OCI-LY7 (cell line): ENCODE measurements at regions not wholly inside any gene's neighbourhood (a gene's known extent, or its start where the extent isn't known, plus 50 kb on each side); places are given as distances from the start of the nearest gene placed in this dataset.

Experiments used
- BruUV-seq: library from RNA; stranded (reverse); fragments of 400-500 nt; replicated peaks from 2 replicates; lab custom pipeline; 2021; lab: Mats Ljungman, UMichigan
- CTCF ChIA-PET: fragments of 300-600 bp; sonication (Branson Sonifier 250); formaldehyde crosslinking; loops from one replicate; lab custom pipeline; 2022; ENCODE audit warnings: antibody characterized with exemption; ENCODE audit not compliant: unreplicated experiment; lab: Charles Lee
- POLR2A ChIA-PET: fragments of 300-600 bp; sonication (Branson Sonifier 250); formaldehyde crosslinking; loops from one replicate; lab custom pipeline; 2022; ENCODE audit warnings: antibody characterized with exemption; lab: Charles Lee
- DNase-seq: peaks from one replicate; pipeline ENCODE4 v3.0.0-alpha.2; 2015; ENCODE audit warnings: low spot score
- H2AFZ ChIP-seq: fragments of 200-600 bp; sonication (generic), shearing (Covaris generic); 2 replicates; pipeline ENCODE4 v1.6.1; 2014; ENCODE audit warnings: mild to moderate bottlenecking, antibody characterized with exemption, low read length, moderate library complexity
- H3K27ac ChIP-seq: fragments of 200-600 bp; sonication (generic); 2 replicates; pipeline ENCODE4 v1.5.1; 2014; ENCODE audit warnings: mixed run types, low read depth, mild to moderate bottlenecking, moderate library complexity, low read length, inconsistent platforms; ENCODE audit not compliant: poor library complexity, severe bottlenecking
- H3K36me3 ChIP-seq: fragments of 200-600 bp; sonication (generic); 2 replicates; pipeline ENCODE4 v1.6.1; 2014; ENCODE audit warnings: mild to moderate bottlenecking, antibody characterized with exemption, low read length, moderate library complexity, mixed read lengths; ENCODE audit not compliant: insufficient read depth
- H3K4me1 ChIP-seq: fragments of 200-600 bp; sonication (generic); 2 replicates; pipeline ENCODE4 v1.5.1; 2014; ENCODE audit warnings: mild to moderate bottlenecking, low read length; ENCODE audit not compliant: insufficient read depth, poor library complexity, severe bottlenecking
- H3K4me2 ChIP-seq: fragments of 200-600 bp; sonication (generic); 2 replicates; pipeline ENCODE4 v1.6.1; 2014; ENCODE audit warnings: mild to moderate bottlenecking, low read length
- H3K4me3 ChIP-seq: fragments of 200-600 bp; sonication (generic); 2 replicates; pipeline ENCODE4 v1.5.1; 2014; ENCODE audit warnings: mild to moderate bottlenecking, low read depth, low read length; ENCODE audit not compliant: poor library complexity, severe bottlenecking
- H3K79me2 ChIP-seq: fragments of 200-600 bp; sonication (generic); 2 replicates; pipeline ENCODE4 v1.6.1; 2016; ENCODE audit warnings: low read depth, mild to moderate bottlenecking, low read length, moderate library complexity, mixed read lengths; ENCODE audit not compliant: insufficient read depth
- H3K9me2 ChIP-seq: fragments of 200-600 bp; sonication (generic); 2 replicates; pipeline ENCODE4 v1.6.1; 2016; ENCODE audit warnings: mild to moderate bottlenecking, low read length, mixed read lengths; ENCODE audit not compliant: insufficient read depth
- H3K9me3 ChIP-seq: fragments of 200-600 bp; sonication (generic); 2 replicates; pipeline ENCODE4 v1.6.1; 2014; ENCODE audit warnings: mild to moderate bottlenecking, mixed run types, low read length, mixed read lengths
- H4K20me1 ChIP-seq: fragments of 200-600 bp; sonication (generic); 2 replicates; pipeline ENCODE4 v1.6.1; 2014; ENCODE audit warnings: mild to moderate bottlenecking, antibody characterized with exemption, low read length, moderate library complexity, mixed read lengths; ENCODE audit not compliant: insufficient read depth
- CTCF ChIP-seq: fragments of 200-600 bp; sonication (generic); conservative IDR thresholded peaks from 2 replicates; pipeline ENCODE4 v1.5.1; 2014; ENCODE audit warnings: mild to moderate bottlenecking, antibody characterized with exemption, low read length, moderate library complexity, mixed read lengths
- EZH2phosphoT487 ChIP-seq: fragments of 200-600 bp; sonication (generic); IDR thresholded peaks from 2 replicates; pipeline ENCODE4 v1.6.1; 2018; ENCODE audit warnings: low read depth, borderline replicate concordance, mild to moderate bottlenecking, mixed run types, antibody characterized with exemption, low read length, moderate library complexity, mixed read lengths
- intact Hi-C: fragments of 100-400 bp; cut with micrococcal nuclease; formaldehyde crosslinking; loops from one replicate; pipeline ENCODE4 v1.10.0; 2022; ENCODE audit not compliant: unreplicated experiment

GRCh38 chr14:22159957-22160356 is 429.1 kb downstream of the DAD1 start:
- intact Hi-C loops = no loop called here
- no peaks in the 10 kb centered on the region for H3K4me1 ChIP-seq
- no peak overlapping the region for H2AFZ ChIP-seq
- CTCF ChIA-PET = no interaction called here
- H3K4me2 ChIP-seq = no peak overlapping the region
- no peaks in the 10 kb centered on the region for H3K9me2 ChIP-seq
- H4K20me1 ChIP-seq = no peaks in the 10 kb centered on the region
- no peaks in the 10 kb centered on the region for H3K9me3 ChIP-seq
- H3K36me3 ChIP-seq = no peaks in the 10 kb centered on the region
- no peak for DNase-seq
- no peaks in the 10 kb centered on the region for H3K79me2 ChIP-seq
- POLR2A ChIA-PET = interaction anchor here (0.7 kb wide), 1 partner anchor 39 kb away, joined by 3 read pairs; no protein-coding TSS in a partner anchor
- TF ChIP-seq CTCF (no peak), EZH2phosphoT487 (no peak)
- H3K4me3 ChIP-seq = no peak overlapping the region
- no TSS peak for BruUV-seq
- H3K27ac ChIP-seq = no peak overlapping the region

- no peaks in the 10 kb centered on the region for H3K4me1 ChIP-seq
- no TSS peak for BruUV-seq
- no peak for DNase-seq
- H3K4me2 ChIP-seq = no peak overlapping the region
- ChIA-PET CTCF (no interaction called here), POLR2A (no interaction called here)
- H3K4me3 ChIP-seq = no peak overlapping the region
- H3K36me3 ChIP-seq = no peaks in the 10 kb centered on the region
- no peaks in the 10 kb centered on the region for H3K79me2 ChIP-seq
- no peak overlapping the region for H2AFZ ChIP-seq
- intact Hi-C loops = no loop called here
- no peaks in the 10 kb centered on the region for H4K20me1 ChIP-seq
- no peaks in the 10 kb centered on the region for H3K9me2 ChIP-seq
- H3K9me3 ChIP-seq = no peaks in the 10 kb centered on the region
- no peak for TF ChIP-seq EZH2phosphoT487
- TF ChIP-seq CTCF = no peak
- no peak overlapping the region for H3K27ac ChIP-seq
These were observed 429.9 kb downstream of the DAD1 start for GRCh38 chr14:22159099-22159498.

GRCh38 chr14:22158560-22158959 is 430.5 kb downstream of the DAD1 start:
- Histone ChIP-seq H2AFZ (no peak overlapping the region), H3K4me3 (no peak overlapping the region), H3K79me2 (no peaks in the 10 kb centered on the region), H3K27ac (no peak overlapping the region), H3K9me3 (no peaks in the 10 kb centered on the region), H3K36me3 (no peaks in the 10 kb centered on the region), H3K4me2 (no peak overlapping the region), H4K20me1 (no peaks in the 10 kb centered on the region), H3K9me2 (no peaks in the 10 kb centered on the region), H3K4me1 (no peaks in the 10 kb centered on the region)
- POLR2A ChIA-PET = no interaction called here
- no peak for DNase-seq
- no TSS peak for BruUV-seq
- CTCF ChIA-PET = no interaction called here
- intact Hi-C loops = no loop called here
- TF ChIP-seq CTCF = no peak
